H1 (cell line): ENCODE measurements at regions not wholly inside any gene's neighbourhood (a gene's known extent, or its start where the extent isn't known, plus 50 kb on each side); places are given as distances from the start of the nearest gene placed in this dataset.

Experiments
- BACH1 ChIP-seq: IDR thresholded peaks from 2 replicates; pipeline ENCODE4 v1.6.1; 2012; ENCODE audit warnings: low read length, improper control_type of control experiment
- CHD1 ChIP-seq: IDR thresholded peaks from 2 replicates; pipeline ENCODE4 v1.6.1; 2012; ENCODE audit warnings: low read depth, low read length, improper control_type of control experiment
- CHD7 ChIP-seq: fragments of 300-600 bp; sonication (generic); IDR thresholded peaks from 2 replicates; pipeline ENCODE4 v1.7.1; 2012; ENCODE audit warnings: low read length, moderate library complexity, mild to moderate bottlenecking, inconsistent platforms; ENCODE audit not compliant: insufficient replicate concordance
- CTCF ChIP-seq, 3 experiments: IDR thresholded peaks; 1 replicate in 2 of 3; 2 replicates in 1 of 3; pipeline versions ENCODE4 v1.5.1 to v1.6.1; 2011; ENCODE audit warnings: low read length in 3 of 3, mild to moderate bottlenecking in 3 of 3, inconsistent platforms in 2 of 3, low read depth in 1 of 3, moderate library complexity in 1 of 3; ENCODE audit not compliant: insufficient read depth in 1 of 3; ENCODE audit errors: control extremely low read depth in 1 of 3
- EGR1 ChIP-seq: IDR thresholded peaks from 2 replicates; pipeline ENCODE4 v1.6.1; 2011; ENCODE audit warnings: low read depth, low read length, borderline replicate concordance
- EP300 ChIP-seq, 2 experiments: IDR thresholded peaks; 1 replicate in 1 of 2; 2 replicates in 1 of 2; pipeline ENCODE4 v1.6.1; 2011 to 2012; ENCODE audit warnings: low read depth in 2 of 2, low read length in 2 of 2, mild to moderate bottlenecking in 2 of 2, borderline replicate concordance in 1 of 2, inconsistent platforms in 1 of 2, moderate library complexity in 1 of 2
- EZH2 ChIP-seq: fragments of 200-600 bp; sonication (generic); IDR thresholded peaks from 2 replicates; pipeline ENCODE4 v1.7.1; 2012; ENCODE audit warnings: low read depth, mild to moderate bottlenecking, moderate library complexity, low read length, inconsistent platforms; ENCODE audit not compliant: severe bottlenecking
- GABPA ChIP-seq: IDR thresholded peaks from 2 replicates; pipeline ENCODE4 v1.6.1; 2011; ENCODE audit warnings: mild to moderate bottlenecking, low read length, moderate library complexity, borderline replicate concordance; ENCODE audit not compliant: insufficient read depth
- KDM5A ChIP-seq: fragments of 200-600 bp; IDR thresholded peaks from 2 replicates; pipeline ENCODE4 v1.7.1; 2012; ENCODE audit warnings: mild to moderate bottlenecking, low read length, inconsistent platforms, mixed read lengths
- POLR2A ChIP-seq, 2 experiments: IDR thresholded peaks; 1 replicate in 1 of 2; 2 replicates in 1 of 2; pipeline ENCODE4 v1.6.1; 2011; ENCODE audit warnings: low read depth in 2 of 2, low read length in 2 of 2, mild to moderate bottlenecking in 2 of 2; ENCODE audit errors: control extremely low read depth in 1 of 2
- RAD21 ChIP-seq, 2 experiments: IDR thresholded peaks in 1 of 2; conservative IDR thresholded peaks in 1 of 2; 2 replicates each; pipeline ENCODE4 v1.6.1; 2011; ENCODE audit warnings: low read depth in 2 of 2, low read length in 2 of 2, improper control_type of control experiment in 1 of 2, inconsistent platforms in 1 of 2, mild to moderate bottlenecking in 1 of 2, moderate library complexity in 1 of 2
- SP4 ChIP-seq: IDR thresholded peaks from 2 replicates; pipeline ENCODE4 v1.6.1; 2012; ENCODE audit warnings: low read length, inconsistent platforms
- TEAD4 ChIP-seq: IDR thresholded peaks from 2 replicates; pipeline ENCODE4 v1.6.1; 2012; ENCODE audit warnings: low read depth, low read length, inconsistent platforms, mixed read lengths
- USF2 ChIP-seq: IDR thresholded peaks from 2 replicates; pipeline ENCODE4 v1.6.1; 2011; ENCODE audit warnings: low read length, improper control_type of control experiment

- TF ChIP-seq CTCF (IDR thresholded peaks at IDR 0.05; ENCODE audit: control extremely low read depth in 1 of 3, insufficient read depth in 1 of 3, low read depth in 1 of 3, low read length in 3 of 3) = no peak
- TF ChIP-seq RAD21 (IDR thresholded peaks at IDR 0.05 in 1 of 2, conservative IDR thresholded peaks at IDR 0.05 in 1 of 2; ENCODE audit: low read depth in 2 of 2, low read length in 2 of 2) = no peak
- no peak for TF ChIP-seq EZH2
- TF ChIP-seq BACH1 = no peak
- TF ChIP-seq SP4 = no peak
- TF ChIP-seq POLR2A (IDR thresholded peaks at IDR 0.05; ENCODE audit: control extremely low read depth in 1 of 2, low read depth in 2 of 2, low read length in 2 of 2) = no peak
- no peak for TF ChIP-seq CHD7
- no peak for TF ChIP-seq CHD1
- no peak for TF ChIP-seq EGR1
- TF ChIP-seq GABPA = no peak
- TF ChIP-seq TEAD4 = no peak
- TF ChIP-seq EP300 (IDR thresholded peaks at IDR 0.05; ENCODE audit: borderline replicate concordance in 1 of 2, low read depth in 2 of 2, low read length in 2 of 2) = no peak
- no peak for TF ChIP-seq KDM5A
- TF ChIP-seq USF2 = no peak
Observed at GRCh38 chr12:48276621-48277020, 73.5 kb upstream of the OR10AD1 start.
